SK-N-SH treated with all-trans-retinoic acid at 6 μM for 48 hours (cell line): ENCODE measurements at regions not wholly inside any gene's neighbourhood (a gene's known extent, or its start where the extent isn't known, plus 50 kb on each side); places are given as distances from the start of the nearest gene placed in this dataset.

Experiments used
- ATAC-seq: fragments of 200-7000 bp; cut with Tn5 transposase; 3 replicates; pipeline ENCODE4 v1.9.1; 2020; ENCODE audit warnings: mild to moderate bottlenecking, moderate library complexity
- ARNTL ChIP-seq: fragments of 450-650 bp; formaldehyde crosslinking; IDR thresholded peaks from 2 replicates; pipeline ENCODE4 v1.5.0; 2020; ENCODE audit warnings: low read depth, mild to moderate bottlenecking, moderate library complexity, borderline replicate concordance
- BACH2 ChIP-seq: fragments of 250-450 bp; sonication (Bioruptor Pico); IDR thresholded peaks from 2 replicates; pipeline ENCODE4 v1.9.0; 2021; ENCODE audit warnings: mild to moderate bottlenecking, borderline replicate concordance
- CSDC2 ChIP-seq: fragments of 250-450 bp; sonication (Bioruptor Pico); IDR thresholded peaks from 2 replicates; pipeline ENCODE4 v1.5.0; 2020; ENCODE audit warnings: mild to moderate bottlenecking, moderate library complexity
- ESRRG ChIP-seq: fragments of 250-450 bp; sonication (Bioruptor Pico); IDR thresholded peaks from 2 replicates; pipeline ENCODE4 v1.6.1; 2021; ENCODE audit warnings: mild to moderate bottlenecking
- GLIS3 ChIP-seq: fragments of 250-450 bp; sonication (Bioruptor Pico); IDR thresholded peaks from 2 replicates; pipeline ENCODE4 v1.5.0; 2020; ENCODE audit warnings: mild to moderate bottlenecking, moderate library complexity
- ISL1 ChIP-seq: fragments of 250-450 bp; sonication (Bioruptor Pico); IDR thresholded peaks from 2 replicates; pipeline ENCODE4 v2.1.2; 2022; ENCODE audit warnings: mild to moderate bottlenecking, moderate library complexity
- OSR1 ChIP-seq: fragments of 250-450 bp; sonication (Bioruptor Pico); IDR thresholded peaks from 2 replicates; pipeline ENCODE4 v1.8.0; 2022; ENCODE audit warnings: moderate library complexity, mild to moderate bottlenecking, inconsistent platforms
- PATZ1 ChIP-seq: fragments of 250-450 bp; sonication (Bioruptor Pico); IDR thresholded peaks from 2 replicates; pipeline ENCODE4 v1.8.0; 2020; ENCODE audit warnings: mild to moderate bottlenecking, moderate library complexity, borderline replicate concordance
- POU6F1 ChIP-seq: fragments of 250-450 bp; sonication (Bioruptor Pico); IDR thresholded peaks from 2 replicates; pipeline ENCODE4 v1.8.0; 2021; ENCODE audit warnings: low read depth, mild to moderate bottlenecking, moderate library complexity, borderline replicate concordance
- PPARA ChIP-seq: fragments of 250-450 bp; sonication (Bioruptor Pico); IDR thresholded peaks from 2 replicates; pipeline ENCODE4 v1.5.0; 2020; ENCODE audit warnings: mild to moderate bottlenecking, borderline replicate concordance
- RARB ChIP-seq: fragments of 250-450 bp; sonication (Bioruptor Pico); IDR thresholded peaks from 2 replicates; pipeline ENCODE4 v1.8.0; 2021; ENCODE audit warnings: mild to moderate bottlenecking, moderate library complexity
- SNAI2 ChIP-seq: fragments of 250-450 bp; sonication (Bioruptor Pico); IDR thresholded peaks from 2 replicates; pipeline ENCODE4 v1.5.0; 2020; ENCODE audit warnings: mild to moderate bottlenecking, moderate library complexity
- TCF4 ChIP-seq: fragments of 250-450 bp; sonication (Bioruptor Pico); IDR thresholded peaks from 2 replicates; pipeline ENCODE4 v1.8.0; 2021; ENCODE audit warnings: mild to moderate bottlenecking, moderate library complexity, borderline replicate concordance
- TOX ChIP-seq: fragments of 250-450 bp; sonication (Bioruptor Pico); IDR thresholded peaks from 2 replicates; pipeline ENCODE4 v1.8.0; 2021; ENCODE audit warnings: mild to moderate bottlenecking, moderate library complexity, borderline replicate concordance
- ZC3H10 ChIP-seq: fragments of 250-450 bp; sonication (Bioruptor Pico); IDR thresholded peaks from 2 replicates; pipeline ENCODE4 v1.5.1; 2021; ENCODE audit warnings: mild to moderate bottlenecking, moderate library complexity
- ZFP3 ChIP-seq: fragments of 250-450 bp; sonication (Bioruptor Pico); IDR thresholded peaks from 2 replicates; pipeline ENCODE4 v1.5.0; 2020; ENCODE audit warnings: mild to moderate bottlenecking, moderate library complexity
- ZFP30 ChIP-seq: fragments of 450-650 bp; formaldehyde crosslinking; IDR thresholded peaks from 2 replicates; pipeline ENCODE4 v1.5.0; 2022; ENCODE audit warnings: mild to moderate bottlenecking, moderate library complexity
- ZNF565 ChIP-seq: fragments of 450-650 bp; formaldehyde crosslinking; conservative IDR thresholded peaks from 2 replicates; pipeline ENCODE4 v1.5.0; 2020; ENCODE audit warnings: low read depth, mild to moderate bottlenecking, moderate library complexity
- ZNF70 ChIP-seq: fragments of 450-650 bp; formaldehyde crosslinking; IDR thresholded peaks from 2 replicates; pipeline ENCODE4 v1.5.0; 2020; ENCODE audit warnings: mild to moderate bottlenecking, moderate library complexity
- ZNF8 ChIP-seq: fragments of 450-650 bp; formaldehyde crosslinking; IDR thresholded peaks from 2 replicates; pipeline ENCODE4 v1.5.0; 2020; ENCODE audit warnings: mild to moderate bottlenecking, moderate library complexity
- TF ChIP-seq, protein P1 (sequence below): fragments of 250-450 bp; sonication (Bioruptor Pico); IDR thresholded peaks from 2 replicates; pipeline ENCODE4 v1.5.0; 2020; ENCODE audit warnings: mild to moderate bottlenecking, moderate library complexity
- TF ChIP-seq, protein P2 (sequence below): fragments of 250-450 bp; sonication (Bioruptor Pico); IDR thresholded peaks from 2 replicates; pipeline ENCODE4 v1.5.1; 2021; ENCODE audit warnings: mild to moderate bottlenecking, moderate library complexity
- TF ChIP-seq, protein P3 (sequence below): fragments of 250-450 bp; sonication (Bioruptor Pico); IDR thresholded peaks from 2 replicates; pipeline ENCODE4 v1.5.1; 2020; ENCODE audit warnings: low read depth, mild to moderate bottlenecking, moderate library complexity

DNA sequence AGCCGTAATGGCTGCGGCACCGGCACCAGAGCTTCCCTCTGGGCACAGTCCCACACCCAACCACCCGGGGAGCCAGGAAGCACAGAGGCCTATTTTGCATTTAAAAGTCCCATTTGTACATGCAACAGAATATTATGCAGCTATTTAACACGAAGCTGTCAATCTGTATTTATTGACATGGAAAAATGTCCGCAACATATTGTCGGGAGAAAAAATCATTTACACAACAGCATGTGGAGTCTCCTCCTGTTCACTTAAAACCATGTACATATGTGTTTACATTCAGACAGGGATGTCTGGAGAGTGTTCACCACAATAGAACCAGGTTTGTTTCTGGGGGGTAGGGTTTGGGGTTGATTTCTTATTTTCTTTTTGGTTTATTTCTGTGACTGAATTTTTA, 63.4 kb upstream of the GRIK3 start (continued):
- no peak for TF ChIP-seq PATZ1 (CRISPR knock-in tag)
- TF ChIP-seq BACH2 (CRISPR knock-in tag): no peak

- TF ChIP-seq, protein P1, sequence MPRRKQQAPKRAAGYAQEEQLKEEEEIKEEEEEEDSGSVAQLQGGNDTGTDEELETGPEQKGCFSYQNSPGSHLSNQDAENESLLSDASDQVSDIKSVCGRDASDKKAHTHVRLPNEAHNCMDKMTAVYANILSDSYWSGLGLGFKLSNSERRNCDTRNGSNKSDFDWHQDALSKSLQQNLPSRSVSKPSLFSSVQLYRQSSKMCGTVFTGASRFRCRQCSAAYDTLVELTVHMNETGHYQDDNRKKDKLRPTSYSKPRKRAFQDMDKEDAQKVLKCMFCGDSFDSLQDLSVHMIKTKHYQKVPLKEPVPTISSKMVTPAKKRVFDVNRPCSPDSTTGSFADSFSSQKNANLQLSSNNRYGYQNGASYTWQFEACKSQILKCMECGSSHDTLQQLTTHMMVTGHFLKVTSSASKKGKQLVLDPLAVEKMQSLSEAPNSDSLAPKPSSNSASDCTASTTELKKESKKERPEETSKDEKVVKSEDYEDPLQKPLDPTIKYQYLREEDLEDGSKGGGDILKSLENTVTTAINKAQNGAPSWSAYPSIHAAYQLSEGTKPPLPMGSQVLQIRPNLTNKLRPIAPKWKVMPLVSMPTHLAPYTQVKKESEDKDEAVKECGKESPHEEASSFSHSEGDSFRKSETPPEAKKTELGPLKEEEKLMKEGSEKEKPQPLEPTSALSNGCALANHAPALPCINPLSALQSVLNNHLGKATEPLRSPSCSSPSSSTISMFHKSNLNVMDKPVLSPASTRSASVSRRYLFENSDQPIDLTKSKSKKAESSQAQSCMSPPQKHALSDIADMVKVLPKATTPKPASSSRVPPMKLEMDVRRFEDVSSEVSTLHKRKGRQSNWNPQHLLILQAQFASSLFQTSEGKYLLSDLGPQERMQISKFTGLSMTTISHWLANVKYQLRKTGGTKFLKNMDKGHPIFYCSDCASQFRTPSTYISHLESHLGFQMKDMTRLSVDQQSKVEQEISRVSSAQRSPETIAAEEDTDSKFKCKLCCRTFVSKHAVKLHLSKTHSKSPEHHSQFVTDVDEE (CRISPR knock-in tag): no peak
- no peak for TF ChIP-seq ZNF70 (CRISPR knock-in tag)
- no peak for ATAC-seq
Observed at GRCh38 chr1:37098237-37098636, 63.9 kb upstream of the GRIK3 start.

- ATAC-seq: no peak
- TF ChIP-seq PATZ1 (CRISPR knock-in tag) (no peak), TCF4 (no peak), ZC3H10 (CRISPR knock-in tag) (no peak), ZFP30 (CRISPR knock-in tag) (no peak)
- TF ChIP-seq, protein P1 (CRISPR knock-in tag): no peak
Observed at GRCh38 chr1:37100310-37100709, 66.0 kb upstream of the GRIK3 start.

GRCh38 chr1:37102656-37103382, 68.5 kb upstream of the GRIK3 start:
- TF ChIP-seq ARNTL (CRISPR knock-in tag) (no peak), ZFP30 (CRISPR knock-in tag) (no peak), ESRRG (no peak), GLIS3 (CRISPR knock-in tag) (no peak), ZC3H10 (CRISPR knock-in tag) (no peak), TCF4 (no peak), OSR1 (CRISPR knock-in tag) (no peak), CSDC2 (CRISPR knock-in tag) (no peak), ISL1 (CRISPR knock-in tag) (no peak), ZNF8 (CRISPR knock-in tag) (no peak), TOX (CRISPR knock-in tag) (no peak), POU6F1 (CRISPR knock-in tag) (no peak), SNAI2 (CRISPR knock-in tag) (no peak), RARB (no peak), PPARA (CRISPR knock-in tag) (no peak), ZFP3 (CRISPR knock-in tag) (no peak), ZNF565 (CRISPR knock-in tag) (no peak)
- TF ChIP-seq, protein P2, sequence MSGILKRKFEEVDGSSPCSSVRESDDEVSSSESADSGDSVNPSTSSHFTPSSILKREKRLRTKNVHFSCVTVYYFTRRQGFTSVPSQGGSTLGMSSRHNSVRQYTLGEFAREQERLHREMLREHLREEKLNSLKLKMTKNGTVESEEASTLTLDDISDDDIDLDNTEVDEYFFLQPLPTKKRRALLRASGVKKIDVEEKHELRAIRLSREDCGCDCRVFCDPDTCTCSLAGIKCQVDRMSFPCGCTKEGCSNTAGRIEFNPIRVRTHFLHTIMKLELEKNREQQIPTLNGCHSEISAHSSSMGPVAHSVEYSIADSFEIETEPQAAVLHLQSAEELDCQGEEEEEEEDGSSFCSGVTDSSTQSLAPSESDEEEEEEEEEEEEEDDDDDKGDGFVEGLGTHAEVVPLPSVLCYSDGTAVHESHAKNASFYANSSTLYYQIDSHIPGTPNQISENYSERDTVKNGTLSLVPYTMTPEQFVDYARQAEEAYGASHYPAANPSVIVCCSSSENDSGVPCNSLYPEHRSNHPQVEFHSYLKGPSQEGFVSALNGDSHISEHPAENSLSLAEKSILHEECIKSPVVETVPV (CRISPR knock-in tag): no peak
- TF ChIP-seq, protein P3, sequence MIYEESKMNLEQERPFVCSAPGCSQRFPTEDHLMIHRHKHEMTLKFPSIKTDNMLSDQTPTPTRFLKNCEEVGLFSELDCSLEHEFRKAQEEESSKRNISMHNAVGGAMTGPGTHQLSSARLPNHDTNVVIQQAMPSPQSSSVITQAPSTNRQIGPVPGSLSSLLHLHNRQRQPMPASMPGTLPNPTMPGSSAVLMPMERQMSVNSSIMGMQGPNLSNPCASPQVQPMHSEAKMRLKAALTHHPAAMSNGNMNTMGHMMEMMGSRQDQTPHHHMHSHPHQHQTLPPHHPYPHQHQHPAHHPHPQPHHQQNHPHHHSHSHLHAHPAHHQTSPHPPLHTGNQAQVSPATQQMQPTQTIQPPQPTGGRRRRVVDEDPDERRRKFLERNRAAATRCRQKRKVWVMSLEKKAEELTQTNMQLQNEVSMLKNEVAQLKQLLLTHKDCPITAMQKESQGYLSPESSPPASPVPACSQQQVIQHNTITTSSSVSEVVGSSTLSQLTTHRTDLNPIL (CRISPR knock-in tag): no peak
- TF ChIP-seq, all 23 proteins: peak for 0
- no peak for ATAC-seq
